SU-DHL-6 (cell line): ENCODE measurements at regions not wholly inside any gene's neighbourhood (a gene's known extent, or its start where the extent isn't known, plus 50 kb on each side); places are given as distances from the start of the nearest gene placed in this dataset.

Source experiments
- H2AFZ ChIP-seq: fragments of 200-600 bp; sonication (generic); 2 replicates; pipeline ENCODE4 v1.6.1; 2014; ENCODE audit warnings: low read depth, mild to moderate bottlenecking, moderate library complexity, mixed read lengths, antibody characterized with exemption, low read length; ENCODE audit not compliant: severe bottlenecking
- H3F3A ChIP-seq: fragments of 200-600 bp; shearing (Covaris generic); 2 replicates; pipeline ENCODE4 v1.6.0; 2016; ENCODE audit warnings: antibody characterized with exemption, mild to moderate bottlenecking; ENCODE audit not compliant: insufficient read depth
- H3K27ac ChIP-seq: fragments of 200-600 bp; sonication (generic); 2 replicates; pipeline ENCODE4 v1.5.1; 2016; ENCODE audit warnings: low read depth, mild to moderate bottlenecking, low read length, moderate library complexity, mixed read lengths
- H3K27me3 ChIP-seq: fragments of 200-600 bp; sonication (generic), shearing (Covaris generic); 2 replicates; pipeline ENCODE4 v1.6.0; 2014; ENCODE audit warnings: mild to moderate bottlenecking, low read length
- H3K36me3 ChIP-seq: fragments of 200-600 bp; sonication (generic); 2 replicates; pipeline ENCODE4 v1.6.1; 2014; ENCODE audit warnings: mild to moderate bottlenecking, low read length, mixed read lengths
- H3K4me2 ChIP-seq: fragments of 300-600, 200-600 bp; shearing (Covaris generic), sonication (generic); 2 replicates; pipeline ENCODE4 v1.6.0; 2014; ENCODE audit warnings: low read length, low read depth, mild to moderate bottlenecking; ENCODE audit not compliant: poor library complexity, severe bottlenecking
- H3K4me3 ChIP-seq: fragments of 200-600 bp; sonication (generic); 2 replicates; pipeline ENCODE4 v1.5.1; 2014; ENCODE audit warnings: antibody characterized with exemption, low read length, mild to moderate bottlenecking, mixed read lengths; ENCODE audit not compliant: insufficient read depth, poor library complexity, severe bottlenecking
- H3K79me2 ChIP-seq: fragments of 200-600 bp; sonication (generic); 2 replicates; pipeline ENCODE4 v1.6.1; 2014; ENCODE audit warnings: mild to moderate bottlenecking, low read length, moderate library complexity; ENCODE audit not compliant: insufficient read depth
- H3K9ac ChIP-seq: fragments of 200-600 bp; sonication (generic); 2 replicates; pipeline ENCODE4 v1.7.0; 2014; ENCODE audit warnings: mild to moderate bottlenecking, low read length
- H3K9me2 ChIP-seq: fragments of 200-600 bp; sonication (generic); replicated peaks from 2 replicates; pipeline ENCODE4 v1.6.1; 2014; ENCODE audit warnings: low read length; ENCODE audit not compliant: insufficient read depth
- H3K9me3 ChIP-seq: fragments of 200-600 bp; sonication (generic); 2 replicates; pipeline ENCODE4 v1.6.1; 2014; ENCODE audit warnings: low read length, mixed read lengths; ENCODE audit not compliant: insufficient read depth
- H4K20me1 ChIP-seq: fragments of 200-600 bp; sonication (generic); 2 replicates; pipeline ENCODE4 v1.6.1; 2014; ENCODE audit warnings: low read depth, mild to moderate bottlenecking, antibody characterized with exemption, low read length, moderate library complexity, mixed read lengths
- CTCF ChIP-seq: fragments of 200-600 bp; sonication (generic); IDR thresholded peaks from one replicate; pipeline ENCODE4 v1.5.1; 2017; ENCODE audit warnings: antibody characterized with exemption, mild to moderate bottlenecking, low read length, moderate library complexity; ENCODE audit not compliant: insufficient read depth, poor library complexity, severe bottlenecking
- EZH2phosphoT487 ChIP-seq: fragments of 200-600 bp; sonication (generic), shearing (Covaris generic); conservative IDR thresholded peaks from 2 replicates; pipeline ENCODE4 v1.6.1; 2018; ENCODE audit warnings: mild to moderate bottlenecking, antibody characterized with exemption, low read length, moderate library complexity, mixed read lengths

GRCh38 chr12:38159092-38159551 is 157.5 kb upstream of the ALG10B start:
- H4K20me1 ChIP-seq: no peaks in the 10 kb centered on the region
- no peak overlapping the region for H3K4me2 ChIP-seq
- no peaks in the 10 kb centered on the region for H3K79me2 ChIP-seq
- TF ChIP-seq CTCF (no peak), EZH2phosphoT487 (no peak)
- H3K9me2 ChIP-seq: no peaks in the 10 kb centered on the region
- H3K27me3 ChIP-seq: no peaks in the 10 kb centered on the region
- no peak overlapping the region for H3K4me3 ChIP-seq
- H3K9ac ChIP-seq: no peak overlapping the region
- no peaks in the 10 kb centered on the region for H3F3A ChIP-seq
- no peak overlapping the region for H2AFZ ChIP-seq
- no peaks in the 10 kb centered on the region for H3K36me3 ChIP-seq
- no peak overlapping the region for H3K27ac ChIP-seq
- H3K9me3 ChIP-seq: no peaks in the 10 kb centered on the region

- Histone ChIP-seq H3K27me3 (no peaks in the 10 kb centered on the region), H3K79me2 (no peaks in the 10 kb centered on the region), H3K4me2 (no peak overlapping the region), H3K27ac (no peak overlapping the region), H2AFZ (no peak overlapping the region), H3K36me3 (no peaks in the 10 kb centered on the region), H3K9me2 (no peaks in the 10 kb centered on the region), H3F3A (no peaks in the 10 kb centered on the region), H3K4me3 (no peak overlapping the region), H4K20me1 (no peaks in the 10 kb centered on the region), H3K9me3 (no peaks in the 10 kb centered on the region), H3K9ac (no peak overlapping the region)
- no peak for TF ChIP-seq EZH2phosphoT487
- no peak for TF ChIP-seq CTCF
These were observed 156.8 kb upstream of the ALG10B start for GRCh38 chr12:38159591-38160317.

- no peak overlapping the region for H3K9ac ChIP-seq
- H3K9me3 ChIP-seq: no peaks in the 10 kb centered on the region
- H3K27me3 ChIP-seq: no peaks in the 10 kb centered on the region
- no peaks in the 10 kb centered on the region for H3K9me2 ChIP-seq
- no peak overlapping the region for H3K4me3 ChIP-seq
- TF ChIP-seq CTCF (no peak), EZH2phosphoT487 (no peak)
- H3K36me3 ChIP-seq: no peaks in the 10 kb centered on the region
- H3K4me2 ChIP-seq: no peak overlapping the region
- no peak overlapping the region for H2AFZ ChIP-seq
- no peaks in the 10 kb centered on the region for H3F3A ChIP-seq
- no peaks in the 10 kb centered on the region for H4K20me1 ChIP-seq
- no peak overlapping the region for H3K27ac ChIP-seq
- no peaks in the 10 kb centered on the region for H3K79me2 ChIP-seq
These were observed 156.1 kb upstream of the ALG10B start for GRCh38 chr12:38160318-38161122.
